ENCODE measurements at regions not wholly inside any gene's neighbourhood (a gene's known extent, or its start where the extent isn't known, plus 50 kb on each side); places are given as distances from the start of the nearest gene placed in this dataset.
A peak's percentile ranks its signal among the peaks of the same experiment; 100 is the strongest.

DNA sequence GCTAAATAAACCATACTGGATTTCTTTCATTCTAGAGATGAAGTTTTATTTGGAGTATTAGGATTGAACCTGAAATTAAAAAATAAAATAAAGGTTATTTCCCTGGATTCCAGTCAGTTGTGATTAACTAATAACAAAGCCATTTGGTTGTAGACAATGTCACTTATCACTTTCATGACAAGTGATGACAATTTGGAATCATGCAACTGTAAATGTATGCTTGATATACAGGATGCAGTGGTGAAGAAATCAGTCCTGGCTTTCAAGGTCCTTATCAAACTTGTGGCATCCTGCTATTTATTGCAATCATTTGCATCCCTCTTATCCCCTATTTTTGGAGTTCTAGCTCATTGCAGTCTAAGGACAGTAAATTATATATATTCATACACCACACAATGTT is 425.2 kb downstream of the CHL1 start:
- no peak for TF ChIP-seq CTCF (IDR thresholded peaks at IDR 0.05)
- TF ChIP-seq POLR2A (IDR thresholded peaks at IDR 0.05), result no peak
- Histone ChIP-seq H3K36me3 (no peaks in the 10 kb centered on the region), H3K4me3 (no peak overlapping the region), H3K4me1 (no peaks in the 10 kb centered on the region), H3K27ac (no peak overlapping the region), H3K9me3 (no peaks in the 10 kb centered on the region), H3K27me3 (no peaks in the 10 kb centered on the region)
- no peak for ATAC-seq
- intact Hi-C loops (cut with DNase I), result no loop called here
- DNase-seq, result no peak

DNA sequence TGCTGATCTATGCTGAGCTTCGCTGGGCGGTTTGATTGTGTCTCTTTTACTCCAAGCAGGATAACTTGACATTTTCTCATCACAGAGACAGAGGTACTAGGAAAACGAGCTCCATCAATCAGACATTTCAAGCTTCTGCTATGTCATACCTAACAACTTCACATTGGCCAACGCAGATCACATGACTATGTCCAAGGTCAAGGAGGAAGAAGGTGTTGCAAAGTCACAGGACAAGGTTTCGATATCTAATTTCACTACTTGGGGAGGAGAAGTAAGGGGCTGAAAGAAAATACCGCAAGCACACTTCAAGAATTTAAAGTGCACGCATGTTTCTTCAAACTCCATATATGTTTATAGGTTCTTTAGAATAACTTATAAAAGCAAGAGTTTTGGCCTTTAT is 425.8 kb downstream of the CHL1 start:
- Histone ChIP-seq H3K4me1 (no peaks in the 10 kb centered on the region), H3K27ac (no peak overlapping the region), H3K9me3 (no peaks in the 10 kb centered on the region), H3K4me3 (no peak overlapping the region), H3K36me3 (no peaks in the 10 kb centered on the region), H3K27me3 (no peaks in the 10 kb centered on the region)
- DNase-seq (no peak), ATAC-seq (no peak)
- TF ChIP-seq POLR2A (IDR thresholded peaks at IDR 0.05) (no peak), CTCF (IDR thresholded peaks at IDR 0.05) (no peak)
- intact Hi-C loops (cut with DNase I), result no loop called here
- 72% methylated on average over 7 of the region's 7 CpGs for WGBS (ENCODE audit: insufficient coverage, low coverage, low lambda C conversion rate, missing lambda C conversion rate)

GRCh38 chr3:623914-624545 is 427.5 kb downstream of the CHL1 start:
- H3K27ac ChIP-seq, result no peak overlapping the region
- ATAC-seq (no peak), DNase-seq (no peak)
- H3K36me3 ChIP-seq, result no peaks in the 10 kb centered on the region
- no peaks in the 10 kb centered on the region for H3K9me3 ChIP-seq
- 45% methylated on average over 4 of the region's 4 CpGs for WGBS (ENCODE audit: insufficient coverage, low coverage, low lambda C conversion rate, missing lambda C conversion rate)
- no peak overlapping the region for H3K4me3 ChIP-seq
- H3K27me3 ChIP-seq, result no peaks in the 10 kb centered on the region
- intact Hi-C loops (cut with DNase I), result no loop called here
- H3K4me1 ChIP-seq, result no peaks in the 10 kb centered on the region
- TF ChIP-seq POLR2A (IDR thresholded peaks at IDR 0.05) (no peak), CTCF (IDR thresholded peaks at IDR 0.05) (no peak)

DNA sequence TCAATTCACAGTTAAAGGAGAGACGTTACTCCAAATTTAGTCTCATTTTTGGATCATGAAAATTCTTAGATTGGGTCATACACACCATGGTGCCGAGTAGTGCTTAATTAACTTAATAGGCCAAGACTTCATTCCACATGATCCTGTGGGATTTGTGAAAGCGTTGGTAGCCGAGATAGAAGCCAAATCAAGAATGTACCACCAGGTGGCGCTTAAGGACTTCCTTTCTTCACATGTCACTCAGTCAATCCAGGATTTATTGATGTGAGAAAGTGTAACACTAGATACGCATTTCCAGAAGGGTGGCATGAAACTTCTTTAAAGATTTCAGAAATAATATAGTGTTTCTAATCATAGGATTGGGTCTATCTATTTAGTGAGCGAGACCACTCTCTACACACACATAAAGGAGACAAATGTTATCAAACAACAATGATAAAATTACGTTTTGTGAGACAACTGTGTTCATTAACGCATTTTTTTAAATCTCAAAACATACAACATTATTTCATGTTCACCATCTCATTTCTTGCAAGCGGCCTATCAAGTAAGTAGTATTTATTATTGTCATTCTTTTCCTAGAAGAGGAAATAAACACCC is 436.1 kb downstream of the CHL1 start:
- H3K27ac ChIP-seq, result no peak overlapping the region
- H3K36me3 ChIP-seq, result no peaks in the 10 kb centered on the region
- peak; percentile 68 to 79 (median 75) for ATAC-seq
- 6% methylated on average over 10 of the region's 10 CpGs for WGBS (ENCODE audit: insufficient coverage, low coverage, low lambda C conversion rate, missing lambda C conversion rate)
- DNase-seq, result peak in 1 of 3 donors; percentile 59
- H3K4me1 ChIP-seq, result no peaks in the 10 kb centered on the region
- H3K27me3 ChIP-seq, result no peaks in the 10 kb centered on the region
- H3K9me3 ChIP-seq, result no peaks in the 10 kb centered on the region
- no peak for TF ChIP-seq POLR2A (IDR thresholded peaks at IDR 0.05)
- TF ChIP-seq CTCF (IDR thresholded peaks at IDR 0.05), result peak; percentile 49 to 79 (median 64)
- no peak overlapping the region for H3K4me3 ChIP-seq
- intact Hi-C loops (cut with DNase I), result no loop called here

- no peak for DNase-seq
- TF ChIP-seq CTCF (IDR thresholded peaks at IDR 0.05) (no peak), POLR2A (IDR thresholded peaks at IDR 0.05) (no peak)
- intact Hi-C loops (cut with DNase I), result no loop called here
- no peaks in the 10 kb centered on the region for H3K36me3 ChIP-seq
- no peak overlapping the region for H3K27ac ChIP-seq
- no peaks in the 10 kb centered on the region for H3K27me3 ChIP-seq
- H3K4me1 ChIP-seq, result no peaks in the 10 kb centered on the region
- ATAC-seq, result no peak
- H3K4me3 ChIP-seq, result no peak overlapping the region
- H3K9me3 ChIP-seq, result no peaks in the 10 kb centered on the region
These were observed 437.9 kb downstream of the CHL1 start for GRCh38 chr3:634511-634910.

Data from right lobe of liver (tissue), 6 donors.